SU-DHL-6 (cell line): ENCODE measurements at regions not wholly inside any gene's neighbourhood (a gene's known extent, or its start where the extent isn't known, plus 50 kb on each side); places are given as distances from the start of the nearest gene placed in this dataset.
"Not testable (repeated sequence)": the region's sequence is repeated elsewhere in the genome, so short reads cannot be mapped to it uniquely, and the experiment has no call there.

Source experiments
- CTCF ChIP-seq: fragments of 200-600 bp; sonication (generic); IDR thresholded peaks from one replicate; pipeline ENCODE4 v1.5.1; 2017; ENCODE audit warnings: antibody characterized with exemption, mild to moderate bottlenecking, low read length, moderate library complexity; ENCODE audit not compliant: insufficient read depth, poor library complexity, severe bottlenecking
- EZH2phosphoT487 ChIP-seq: fragments of 200-600 bp; sonication (generic), shearing (Covaris generic); conservative IDR thresholded peaks from 2 replicates; pipeline ENCODE4 v1.6.1; 2018; ENCODE audit warnings: mild to moderate bottlenecking, antibody characterized with exemption, low read length, moderate library complexity, mixed read lengths

- not testable (repeated sequence) for TF ChIP-seq CTCF, EZH2phosphoT487
Observed at GRCh38 chr3:177412677-177413170, 215.4 kb upstream of the TBL1XR1 start.
